Fibroblast of skin of right quadriceps (primary cell): ENCODE measurements at regions not wholly inside any gene's neighbourhood (a gene's known extent, or its start where the extent isn't known, plus 50 kb on each side); places are given as distances from the start of the nearest gene placed in this dataset.
A peak's percentile ranks its signal among the peaks of the same experiment; 100 is the strongest.

ENCODE experiments used
- DNase-seq: peaks from one replicate; pipeline ENCODE4 v3.0.0-alpha.2; 2013

- peak; percentile 99 for DNase-seq
Observed at GRCh38 chr7:41027428-41028115, 675.3 kb downstream of the INHBA start.

GRCh38 chr7:41024126-41024525 is 678.8 kb downstream of the INHBA start:
- no peak for DNase-seq

- DNase-seq = no peak
Observed at GRCh38 chr7:41020056-41020455, 682.8 kb downstream of the INHBA start.

GRCh38 chr7:41013117-41013516 is 689.8 kb downstream of the INHBA start:
- no peak for DNase-seq

- no peak for DNase-seq
Observed at GRCh38 chr7:41012041-41012440, 690.8 kb downstream of the INHBA start.

- peak; percentile 40 for DNase-seq
Observed at GRCh38 chr7:41010967-41011366, 691.9 kb downstream of the INHBA start.

- DNase-seq = no peak
Observed at GRCh38 chr7:41010418-41010817, 692.5 kb downstream of the INHBA start.

- DNase-seq = no peak
Observed at GRCh38 chr7:41007811-41008210, 695.1 kb downstream of the INHBA start.

- DNase-seq = peak; percentile 57
Observed at GRCh38 chr7:41007351-41007751, 695.5 kb downstream of the INHBA start.

GRCh38 chr7:41006306-41006995 is 696.4 kb downstream of the INHBA start:
- DNase-seq = peak; percentile 79

GRCh38 chr7:41005374-41005901 is 697.5 kb downstream of the INHBA start:
- peak; percentile 90 for DNase-seq

- DNase-seq = no peak
Observed at GRCh38 chr7:41003977-41004376, 698.9 kb downstream of the INHBA start.

GRCh38 chr7:41003611-41003940 is 699.3 kb downstream of the INHBA start:
- no peak for DNase-seq

GRCh38 chr7:41002741-41003610 is 699.9 kb downstream of the INHBA start:
- DNase-seq = no peak

GRCh38 chr7:41000042-41000441 is 702.8 kb downstream of the INHBA start:
- DNase-seq = no peak

GRCh38 chr7:40996233-40996677 is 706.6 kb downstream of the INHBA start:
- DNase-seq = no peak

GRCh38 chr7:40990841-40991240 is 712.0 kb downstream of the INHBA start:
- DNase-seq = no peak

- no peak for DNase-seq
Observed at GRCh38 chr7:40987571-40987970, 715.3 kb downstream of the INHBA start.

GRCh38 chr7:40986351-40986873 is 716.5 kb downstream of the INHBA start:
- peak; percentile 82 for DNase-seq

- no peak for DNase-seq
Observed at GRCh38 chr7:40983111-40983510, 719.8 kb downstream of the INHBA start.

- peak; percentile 38 for DNase-seq
Observed at GRCh38 chr7:40979296-40979695, 723.6 kb downstream of the INHBA start.

- DNase-seq = no peak
Observed at GRCh38 chr7:40978047-40978446, 724.8 kb downstream of the INHBA start.

GRCh38 chr7:40977533-40977932 is 725.4 kb downstream of the INHBA start:
- no peak for DNase-seq
